Retinal pigment epithelial cell (primary cell): ENCODE measurements at regions not wholly inside any gene's neighbourhood (a gene's known extent, or its start where the extent isn't known, plus 50 kb on each side); places are given as distances from the start of the nearest gene placed in this dataset.

ENCODE experiments used
- DNase-seq: peaks from one replicate; pipeline ENCODE4 v3.0.0-alpha.2; 2010; ENCODE audit warnings: low read depth
- H3K4me3 ChIP-seq: 2 replicates; pipeline ENCODE4 v1.5.1; 2011; ENCODE audit warnings: mild to moderate bottlenecking, low read length, control low read depth, moderate library complexity
- TF ChIP-seq, protein P1 (sequence below): conservative IDR thresholded peaks from 2 replicates; pipeline ENCODE4 v1.5.1; 2011; ENCODE audit warnings: low read depth, low read length, control low read depth, inconsistent platforms

DNA sequence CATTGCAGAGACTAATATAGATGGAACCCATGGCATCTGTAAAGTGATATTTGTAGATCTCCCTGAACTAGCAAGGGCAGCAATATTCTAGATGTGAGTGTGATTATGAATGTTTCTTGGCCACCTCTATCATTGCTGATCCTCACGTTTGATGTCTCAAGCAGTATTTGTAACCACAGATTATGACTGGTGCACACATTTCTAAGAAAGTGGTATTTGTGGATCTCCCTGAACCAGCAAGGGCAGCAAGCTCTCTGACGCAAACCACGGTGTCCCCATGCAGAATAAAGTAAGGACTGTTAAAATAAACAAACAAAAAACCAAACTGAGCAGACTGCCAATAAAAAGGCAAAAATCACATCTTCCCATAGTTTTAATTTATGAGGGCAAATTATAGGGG is 301.3 kb downstream of the CSNK1G3 start:
- no peak overlapping the region for H3K4me3 ChIP-seq
- TF ChIP-seq, protein P1, sequence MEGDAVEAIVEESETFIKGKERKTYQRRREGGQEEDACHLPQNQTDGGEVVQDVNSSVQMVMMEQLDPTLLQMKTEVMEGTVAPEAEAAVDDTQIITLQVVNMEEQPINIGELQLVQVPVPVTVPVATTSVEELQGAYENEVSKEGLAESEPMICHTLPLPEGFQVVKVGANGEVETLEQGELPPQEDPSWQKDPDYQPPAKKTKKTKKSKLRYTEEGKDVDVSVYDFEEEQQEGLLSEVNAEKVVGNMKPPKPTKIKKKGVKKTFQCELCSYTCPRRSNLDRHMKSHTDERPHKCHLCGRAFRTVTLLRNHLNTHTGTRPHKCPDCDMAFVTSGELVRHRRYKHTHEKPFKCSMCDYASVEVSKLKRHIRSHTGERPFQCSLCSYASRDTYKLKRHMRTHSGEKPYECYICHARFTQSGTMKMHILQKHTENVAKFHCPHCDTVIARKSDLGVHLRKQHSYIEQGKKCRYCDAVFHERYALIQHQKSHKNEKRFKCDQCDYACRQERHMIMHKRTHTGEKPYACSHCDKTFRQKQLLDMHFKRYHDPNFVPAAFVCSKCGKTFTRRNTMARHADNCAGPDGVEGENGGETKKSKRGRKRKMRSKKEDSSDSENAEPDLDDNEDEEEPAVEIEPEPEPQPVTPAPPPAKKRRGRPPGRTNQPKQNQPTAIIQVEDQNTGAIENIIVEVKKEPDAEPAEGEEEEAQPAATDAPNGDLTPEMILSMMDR = no peak
- no peak for DNase-seq

DNA sequence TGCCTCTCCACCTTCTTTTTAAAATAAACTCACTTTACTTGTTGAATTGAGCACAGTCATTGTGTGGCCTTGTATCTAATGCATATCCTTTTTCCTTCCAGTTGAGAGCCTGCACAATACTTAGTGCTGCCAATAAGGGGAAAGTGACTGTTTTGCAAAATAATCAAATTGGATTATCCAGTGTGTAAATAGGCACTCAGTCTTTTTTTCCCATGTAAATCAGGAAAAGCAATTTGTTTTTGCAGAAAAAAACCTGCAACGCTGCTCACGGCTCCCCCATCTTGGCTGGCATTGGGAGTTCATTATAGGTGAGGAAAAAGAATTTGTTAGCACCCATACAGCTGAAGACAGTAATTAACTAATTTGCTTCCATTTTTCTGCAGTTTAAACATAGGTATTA is 299.9 kb downstream of the CSNK1G3 start:
- TF ChIP-seq, protein P1 = no peak
- DNase-seq = no peak
- no peak overlapping the region for H3K4me3 ChIP-seq

DNA sequence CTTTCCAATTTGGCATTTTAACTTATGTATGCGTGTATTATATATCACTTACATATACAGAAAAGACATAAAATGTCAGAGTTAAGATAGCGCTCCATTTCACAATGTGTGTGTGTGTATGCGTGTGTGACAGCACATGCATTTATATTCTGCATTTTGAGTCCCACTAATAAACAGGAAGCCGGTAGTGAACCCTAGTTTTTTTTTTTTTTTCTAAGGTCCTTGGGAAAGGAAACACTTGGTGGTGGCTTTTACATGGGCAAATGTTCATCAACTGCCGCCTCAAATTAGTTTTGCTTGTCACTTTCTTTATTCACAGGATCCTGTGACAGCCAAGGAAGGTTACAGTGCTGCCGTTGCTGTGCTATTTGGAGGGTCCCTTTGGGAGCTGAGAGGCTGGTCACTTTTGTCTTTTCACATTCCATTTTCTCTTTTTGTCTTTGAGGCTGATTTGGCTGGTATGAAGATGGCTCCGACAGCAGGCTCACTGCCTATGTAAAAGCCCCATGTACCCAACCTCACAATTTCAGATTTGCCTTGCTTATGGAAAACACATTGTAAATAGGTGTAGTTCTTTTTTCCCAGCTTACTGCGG is 298.9 kb downstream of the CSNK1G3 start:
- TF ChIP-seq, protein P1 = no peak
- DNase-seq = no peak
- H3K4me3 ChIP-seq = no peak overlapping the region

DNA sequence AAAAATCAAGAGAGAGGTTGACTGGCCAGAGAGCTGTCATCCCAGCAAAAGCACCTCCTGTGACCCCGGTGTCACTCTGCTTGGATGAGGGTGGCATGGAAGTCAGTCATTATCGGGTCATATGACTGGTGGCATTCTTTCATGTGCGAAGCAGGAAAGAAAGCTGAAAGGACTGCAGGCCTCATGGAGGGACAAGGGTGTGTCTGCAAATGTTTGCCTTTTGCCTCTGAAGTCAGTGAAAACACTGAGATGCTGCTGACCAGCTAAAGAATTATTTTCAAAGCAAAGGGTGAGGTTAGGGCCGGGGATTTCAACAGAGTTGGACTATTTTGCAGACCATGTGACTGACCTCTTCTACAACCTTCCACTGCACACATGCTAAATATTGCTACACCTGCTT is 298.3 kb downstream of the CSNK1G3 start:
- DNase-seq = no peak
- no peak overlapping the region for H3K4me3 ChIP-seq
- TF ChIP-seq, protein P1 = no peak

DNA sequence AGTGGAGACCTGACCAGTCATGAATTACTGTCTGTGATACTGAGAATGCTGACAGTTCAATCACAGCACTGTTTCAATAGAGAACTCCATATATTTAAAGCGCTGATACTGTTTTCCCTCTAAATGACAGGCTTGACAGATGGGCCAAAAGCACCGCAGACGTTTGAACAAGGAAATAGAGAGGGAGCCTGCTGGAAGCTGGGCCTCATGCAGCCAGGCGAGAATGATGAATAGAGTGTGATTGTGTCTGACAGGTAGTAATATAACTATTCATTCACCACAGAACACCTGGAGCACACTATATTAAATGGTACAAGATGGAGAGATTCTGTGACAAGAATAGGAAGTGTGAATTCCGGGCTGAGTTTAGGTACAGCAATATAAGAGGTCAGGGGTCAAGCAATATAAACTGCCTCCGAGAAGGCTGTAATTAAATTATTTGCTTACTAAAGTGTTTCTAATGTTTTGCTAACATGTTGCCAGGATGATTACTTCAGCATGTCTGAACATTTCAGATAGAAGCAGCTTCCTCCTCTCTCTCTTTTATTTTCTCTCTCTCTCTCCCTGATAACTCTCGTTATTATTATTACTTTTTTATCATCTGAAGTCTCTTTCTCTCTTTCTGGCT is 297.7 kb downstream of the CSNK1G3 start:
- DNase-seq = no peak
- TF ChIP-seq, protein P1 = no peak
- no peak overlapping the region for H3K4me3 ChIP-seq

DNA sequence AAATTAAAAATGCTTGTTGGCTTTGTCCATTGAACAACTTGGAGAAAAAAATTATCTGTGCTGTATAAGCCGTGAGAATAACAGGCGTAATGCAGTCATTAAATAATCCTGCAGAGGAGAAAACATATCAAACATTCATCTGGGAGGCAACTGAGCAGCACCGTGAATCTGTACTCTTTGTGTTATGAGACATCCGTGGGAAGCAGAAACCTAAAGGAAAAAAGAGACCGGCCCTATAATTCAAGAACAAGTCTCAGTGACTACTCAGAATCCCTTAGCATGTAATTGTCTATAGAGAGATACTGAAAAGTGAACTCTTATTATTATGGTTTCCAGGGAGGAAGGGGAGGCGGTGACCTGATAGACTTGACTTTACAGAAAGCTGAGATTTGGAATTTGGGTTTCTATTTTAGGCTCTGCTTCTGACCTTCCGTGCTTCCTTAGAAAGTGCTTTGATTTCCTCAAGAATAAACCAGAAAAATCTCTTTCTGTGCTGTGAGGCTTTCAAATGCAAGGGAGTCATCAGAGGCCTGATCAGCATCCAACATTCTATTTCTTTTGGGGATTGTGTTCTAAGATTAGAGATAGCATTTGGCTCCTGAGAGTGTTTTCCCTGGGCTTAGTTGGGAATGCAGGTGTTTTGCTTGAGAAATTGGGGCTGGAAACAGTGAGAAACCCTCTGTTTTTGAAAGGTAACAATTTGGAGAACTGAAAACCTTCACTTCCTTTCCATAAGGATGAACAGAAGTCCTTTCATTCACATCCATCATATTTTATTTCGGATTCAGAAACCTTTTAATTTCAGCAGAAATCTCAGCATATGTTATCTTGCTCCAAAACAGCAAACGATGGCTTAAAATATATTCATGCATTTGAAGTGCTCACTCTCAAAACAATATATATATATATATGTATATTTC is 296.7 kb downstream of the CSNK1G3 start:
- TF ChIP-seq, protein P1 = no peak
- DNase-seq = no peak
- H3K4me3 ChIP-seq = no peak overlapping the region
